ENCODE measurements at regions not wholly inside any gene's neighbourhood (a gene's known extent, or its start where the extent isn't known, plus 50 kb on each side); places are given as distances from the start of the nearest gene placed in this dataset.

DNA sequence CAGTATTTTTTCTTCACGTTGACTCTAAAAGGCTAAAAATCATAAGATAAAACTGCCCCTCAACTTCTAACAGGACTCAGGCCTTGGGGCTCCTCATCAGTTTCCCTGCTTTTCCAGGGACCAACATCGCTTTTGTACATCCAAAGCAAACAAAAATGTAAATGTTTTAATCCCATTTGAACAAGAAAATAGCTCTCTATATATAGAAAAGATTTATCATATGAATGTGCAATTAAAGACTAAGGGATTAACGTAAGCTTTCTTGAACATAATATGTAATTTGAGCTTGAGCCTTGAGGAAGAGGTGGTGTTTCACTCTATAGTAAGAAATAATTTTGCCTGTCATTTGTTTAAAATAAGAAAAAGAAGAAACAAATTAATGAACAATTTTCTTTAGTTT is 547.2 kb upstream of the ACO1 start:
- H3K4me3 ChIP-seq (replicated peaks in 1 of 3; ENCODE audit: insufficient read depth in 1 of 3, low read depth in 2 of 3, low read length in 3 of 3), result no peak overlapping the region
- H3K27me3 ChIP-seq (ENCODE audit: control insufficient read depth in 1 of 2, insufficient read depth in 2 of 2, low read length in 2 of 2), result peaks cover 0 to 3% of the 10 kb centered on the region in 2 experiments; a peak in 2 of 5 replicates
- no peak overlapping the region for H3K9ac ChIP-seq (ENCODE audit: insufficient read depth, low read depth, low read length)
- intact Hi-C loops (cut with micrococcal nuclease; ENCODE audit: unreplicated experiment), result no loop called here
- in situ Hi-C loops (cut with HindIII; ENCODE audit: extremely low pct_ligation_motif_present, low pct_unique_long_range_greater_than_20kb), result no loop called here
- FAIRE-seq (no peak), DNase-seq (ENCODE audit: low spot score) (no peak), ATAC-seq (no peak)
- H2AFZ ChIP-seq (ENCODE audit: low read length), result no peak overlapping the region
- no TSS peak for BruUV-seq (replicated peaks)
- no peaks in the 10 kb centered on the region for H3K9me3 ChIP-seq (ENCODE audit: low read length)
- no peak overlapping the region for H3K4me2 ChIP-seq (ENCODE audit: low read depth, low read length)
- WGBS (ENCODE audit: low lambda C conversion rate), result 13% methylated on average over 3 of the region's 3 CpGs
- no peaks in the 10 kb centered on the region for H3K36me3 ChIP-seq (replicated peaks in 1 of 2; ENCODE audit: control insufficient read depth in 1 of 2, insufficient read depth in 2 of 2, low read length in 2 of 2)
- H3K4me1 ChIP-seq (ENCODE audit: insufficient read depth, low read length), result no peaks in the 10 kb centered on the region
- ChIA-PET CTCF (ENCODE audit: low intra/inter-chr PET ratio, low total read pairs) (no interaction called here), POLR2A (no interaction called here)
- TF ChIP-seq, protein P1, sequence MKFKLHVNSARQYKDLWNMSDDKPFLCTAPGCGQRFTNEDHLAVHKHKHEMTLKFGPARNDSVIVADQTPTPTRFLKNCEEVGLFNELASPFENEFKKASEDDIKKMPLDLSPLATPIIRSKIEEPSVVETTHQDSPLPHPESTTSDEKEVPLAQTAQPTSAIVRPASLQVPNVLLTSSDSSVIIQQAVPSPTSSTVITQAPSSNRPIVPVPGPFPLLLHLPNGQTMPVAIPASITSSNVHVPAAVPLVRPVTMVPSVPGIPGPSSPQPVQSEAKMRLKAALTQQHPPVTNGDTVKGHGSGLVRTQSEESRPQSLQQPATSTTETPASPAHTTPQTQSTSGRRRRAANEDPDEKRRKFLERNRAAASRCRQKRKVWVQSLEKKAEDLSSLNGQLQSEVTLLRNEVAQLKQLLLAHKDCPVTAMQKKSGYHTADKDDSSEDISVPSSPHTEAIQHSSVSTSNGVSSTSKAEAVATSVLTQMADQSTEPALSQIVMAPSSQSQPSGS (CRISPR knock-in tag; IDR thresholded peaks at IDR 0.05), result no peak
- no peak for TF ChIP-seq RORA (CRISPR knock-in tag; IDR thresholded peaks at IDR 0.05)
- TF ChIP-seq JDP2 (CRISPR knock-in tag; IDR thresholded peaks at IDR 0.05; ENCODE audit: borderline replicate concordance), result no peak
- no peak for TF ChIP-seq ZNF460 (CRISPR knock-in tag; IDR thresholded peaks at IDR 0.05; ENCODE audit: borderline replicate concordance)
- TF ChIP-seq CAMTA2 (CRISPR knock-in tag; IDR thresholded peaks at IDR 0.05; ENCODE audit: borderline replicate concordance), result no peak
- no peak for TF ChIP-seq SIN3A (IDR thresholded peaks at IDR 0.05; ENCODE audit: borderline replicate concordance, low read depth, low read length)
- TF ChIP-seq, protein P2, sequence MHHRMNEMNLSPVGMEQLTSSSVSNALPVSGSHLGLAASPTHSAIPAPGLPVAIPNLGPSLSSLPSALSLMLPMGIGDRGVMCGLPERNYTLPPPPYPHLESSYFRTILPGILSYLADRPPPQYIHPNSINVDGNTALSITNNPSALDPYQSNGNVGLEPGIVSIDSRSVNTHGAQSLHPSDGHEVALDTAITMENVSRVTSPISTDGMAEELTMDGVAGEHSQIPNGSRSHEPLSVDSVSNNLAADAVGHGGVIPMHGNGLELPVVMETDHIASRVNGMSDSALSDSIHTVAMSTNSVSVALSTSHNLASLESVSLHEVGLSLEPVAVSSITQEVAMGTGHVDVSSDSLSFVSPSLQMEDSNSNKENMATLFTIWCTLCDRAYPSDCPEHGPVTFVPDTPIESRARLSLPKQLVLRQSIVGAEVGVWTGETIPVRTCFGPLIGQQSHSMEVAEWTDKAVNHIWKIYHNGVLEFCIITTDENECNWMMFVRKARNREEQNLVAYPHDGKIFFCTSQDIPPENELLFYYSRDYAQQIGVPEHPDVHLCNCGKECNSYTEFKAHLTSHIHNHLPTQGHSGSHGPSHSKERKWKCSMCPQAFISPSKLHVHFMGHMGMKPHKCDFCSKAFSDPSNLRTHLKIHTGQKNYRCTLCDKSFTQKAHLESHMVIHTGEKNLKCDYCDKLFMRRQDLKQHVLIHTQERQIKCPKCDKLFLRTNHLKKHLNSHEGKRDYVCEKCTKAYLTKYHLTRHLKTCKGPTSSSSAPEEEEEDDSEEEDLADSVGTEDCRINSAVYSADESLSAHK (CRISPR knock-in tag; IDR thresholded peaks at IDR 0.05; ENCODE audit: borderline replicate concordance), result no peak
- TF ChIP-seq KDM2A (CRISPR knock-in tag; IDR thresholded peaks at IDR 0.05; ENCODE audit: borderline replicate concordance, low read depth), result no peak
- no peak for TF ChIP-seq KDM3A (CRISPR knock-in tag; IDR thresholded peaks at IDR 0.05; ENCODE audit: low read depth)
- TF ChIP-seq ZNF224 (CRISPR knock-in tag; IDR thresholded peaks at IDR 0.05), result no peak
- no peak for TF ChIP-seq ZNF383 (CRISPR knock-in tag; IDR thresholded peaks at IDR 0.05; ENCODE audit: borderline replicate concordance)
- TF ChIP-seq ZNF75D (CRISPR knock-in tag; IDR thresholded peaks at IDR 0.05; ENCODE audit: borderline replicate concordance), result no peak
- TF ChIP-seq PRPF4 (IDR thresholded peaks at IDR 0.05; ENCODE audit: low read depth, low read length, poor library complexity, severe bottlenecking), result no peak
- TF ChIP-seq, protein P3, sequence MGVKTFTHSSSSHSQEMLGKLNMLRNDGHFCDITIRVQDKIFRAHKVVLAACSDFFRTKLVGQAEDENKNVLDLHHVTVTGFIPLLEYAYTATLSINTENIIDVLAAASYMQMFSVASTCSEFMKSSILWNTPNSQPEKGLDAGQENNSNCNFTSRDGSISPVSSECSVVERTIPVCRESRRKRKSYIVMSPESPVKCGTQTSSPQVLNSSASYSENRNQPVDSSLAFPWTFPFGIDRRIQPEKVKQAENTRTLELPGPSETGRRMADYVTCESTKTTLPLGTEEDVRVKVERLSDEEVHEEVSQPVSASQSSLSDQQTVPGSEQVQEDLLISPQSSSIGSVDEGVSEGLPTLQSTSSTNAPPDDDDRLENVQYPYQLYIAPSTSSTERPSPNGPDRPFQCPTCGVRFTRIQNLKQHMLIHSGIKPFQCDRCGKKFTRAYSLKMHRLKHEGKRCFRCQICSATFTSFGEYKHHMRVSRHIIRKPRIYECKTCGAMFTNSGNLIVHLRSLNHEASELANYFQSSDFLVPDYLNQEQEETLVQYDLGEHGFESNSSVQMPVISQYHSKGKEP (CRISPR knock-in tag; IDR thresholded peaks at IDR 0.05), result no peak
- no peak for TF ChIP-seq ZNF782 (CRISPR knock-in tag; IDR thresholded peaks at IDR 0.05; ENCODE audit: borderline replicate concordance)
- TF ChIP-seq, protein P4, sequence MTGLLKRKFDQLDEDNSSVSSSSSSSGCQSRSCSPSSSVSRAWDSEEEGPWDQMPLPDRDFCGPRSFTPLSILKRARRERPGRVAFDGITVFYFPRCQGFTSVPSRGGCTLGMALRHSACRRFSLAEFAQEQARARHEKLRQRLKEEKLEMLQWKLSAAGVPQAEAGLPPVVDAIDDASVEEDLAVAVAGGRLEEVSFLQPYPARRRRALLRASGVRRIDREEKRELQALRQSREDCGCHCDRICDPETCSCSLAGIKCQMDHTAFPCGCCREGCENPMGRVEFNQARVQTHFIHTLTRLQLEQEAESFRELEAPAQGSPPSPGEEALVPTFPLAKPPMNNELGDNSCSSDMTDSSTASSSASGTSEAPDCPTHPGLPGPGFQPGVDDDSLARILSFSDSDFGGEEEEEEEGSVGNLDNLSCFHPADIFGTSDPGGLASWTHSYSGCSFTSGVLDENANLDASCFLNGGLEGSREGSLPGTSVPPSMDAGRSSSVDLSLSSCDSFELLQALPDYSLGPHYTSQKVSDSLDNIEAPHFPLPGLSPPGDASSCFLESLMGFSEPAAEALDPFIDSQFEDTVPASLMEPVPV (CRISPR knock-in tag; IDR thresholded peaks at IDR 0.05), result no peak
- no peak for TF ChIP-seq ZNF430 (CRISPR knock-in tag; IDR thresholded peaks at IDR 0.05)
- H4K20me1 ChIP-seq (ENCODE audit: insufficient read depth, low read length), result no peaks in the 10 kb centered on the region
- no peak overlapping the region for H3K27ac ChIP-seq (ENCODE audit: extremely low read length, insufficient read depth, low read length)
- no peaks in the 10 kb centered on the region for H3K79me2 ChIP-seq (ENCODE audit: insufficient read depth, low read length)
